ENCODE measurements at regions not wholly inside any gene's neighbourhood (a gene's known extent, or its start where the extent isn't known, plus 50 kb on each side); places are given as distances from the start of the nearest gene placed in this dataset.

- H3K27me3 Mint-ChIP-seq (ENCODE audit: insufficient read depth), result no peaks in the 10 kb centered on the region
- DNase-seq, result no peak
- H3K27ac Mint-ChIP-seq, result no peak overlapping the region
- TF ChIP-seq CTCF (IDR thresholded peaks at IDR 0.05), result no peak
- H3K9me3 Mint-ChIP-seq, result peaks cover 15% of the 10 kb centered on the region
- no peaks in the 10 kb centered on the region for H3K4me1 Mint-ChIP-seq (ENCODE audit: low read depth)
- no peaks in the 10 kb centered on the region for H3K36me3 Mint-ChIP-seq (ENCODE audit: low read depth)
- no peak overlapping the region for H3K4me3 Mint-ChIP-seq
Observed at GRCh38 chr3:24899901-24900603, 405.4 kb upstream of the THRB start.

- no peak for DNase-seq
- TF ChIP-seq CTCF (IDR thresholded peaks at IDR 0.05), result no peak
- H3K4me1 Mint-ChIP-seq (ENCODE audit: low read depth), result no peaks in the 10 kb centered on the region
- no peaks in the 10 kb centered on the region; the same call in 1 of the 2 replicates for H3K36me3 Mint-ChIP-seq (ENCODE audit: low read depth)
- no peaks in the 10 kb centered on the region for H3K27me3 Mint-ChIP-seq (ENCODE audit: insufficient read depth)
- no peak overlapping the region for H3K4me3 Mint-ChIP-seq
- no peak overlapping the region for H3K27ac Mint-ChIP-seq
- peaks cover 14% of the 10 kb centered on the region for H3K9me3 Mint-ChIP-seq
Observed at GRCh38 chr3:24905266-24905665, 410.6 kb upstream of the THRB start.

- no peaks in the 10 kb centered on the region for H3K27me3 Mint-ChIP-seq (ENCODE audit: insufficient read depth)
- TF ChIP-seq CTCF (IDR thresholded peaks at IDR 0.05), result no peak
- H3K9me3 Mint-ChIP-seq, result peaks cover 21% of the 10 kb centered on the region
- no peaks in the 10 kb centered on the region; the same call in 1 of the 2 replicates for H3K36me3 Mint-ChIP-seq (ENCODE audit: low read depth)
- no peak for DNase-seq
- no peak overlapping the region for H3K27ac Mint-ChIP-seq
- no peak overlapping the region for H3K4me3 Mint-ChIP-seq
- H3K4me1 Mint-ChIP-seq (ENCODE audit: low read depth), result no peaks in the 10 kb centered on the region
Observed at GRCh38 chr3:24907106-24907505, 412.5 kb upstream of the THRB start.

- H3K27me3 Mint-ChIP-seq (ENCODE audit: insufficient read depth), result no peaks in the 10 kb centered on the region
- H3K4me1 Mint-ChIP-seq (ENCODE audit: low read depth), result no peaks in the 10 kb centered on the region
- H3K36me3 Mint-ChIP-seq (ENCODE audit: low read depth), result no peaks in the 10 kb centered on the region; the same call in 1 of the 2 replicates
- no peak for DNase-seq
- H3K27ac Mint-ChIP-seq, result no peak overlapping the region
- TF ChIP-seq CTCF (IDR thresholded peaks at IDR 0.05), result no peak
- no peak overlapping the region for H3K4me3 Mint-ChIP-seq
- peaks cover 27% of the 10 kb centered on the region for H3K9me3 Mint-ChIP-seq
Observed at GRCh38 chr3:24911076-24911475, 416.4 kb upstream of the THRB start.

- no peak for DNase-seq
- H3K4me3 Mint-ChIP-seq, result no peak overlapping the region
- H3K27me3 Mint-ChIP-seq (ENCODE audit: insufficient read depth), result no peaks in the 10 kb centered on the region
- no peaks in the 10 kb centered on the region for H3K4me1 Mint-ChIP-seq (ENCODE audit: low read depth)
- peaks cover 27% of the 10 kb centered on the region for H3K9me3 Mint-ChIP-seq
- TF ChIP-seq CTCF (IDR thresholded peaks at IDR 0.05), result no peak
- no peaks in the 10 kb centered on the region for H3K36me3 Mint-ChIP-seq (ENCODE audit: low read depth)
- no peak overlapping the region for H3K27ac Mint-ChIP-seq
Observed at GRCh38 chr3:24915639-24916038, 421.0 kb upstream of the THRB start.

Data from HFFc6 (cell line).